OCI-LY7 (cell line): ENCODE measurements at regions not wholly inside any gene's neighbourhood (a gene's known extent, or its start where the extent isn't known, plus 50 kb on each side); places are given as distances from the start of the nearest gene placed in this dataset.

Source experiments
- EZH2phosphoT487 ChIP-seq: fragments of 200-600 bp; sonication (generic); IDR thresholded peaks from 2 replicates; pipeline ENCODE4 v1.6.1; 2018; ENCODE audit warnings: low read depth, borderline replicate concordance, mild to moderate bottlenecking, mixed run types, antibody characterized with exemption, low read length, moderate library complexity, mixed read lengths
- TF ChIP-seq, protein P1 (sequence below): fragments of 200-600 bp; sonication (generic); conservative IDR thresholded peaks from 2 replicates; pipeline ENCODE4 v1.5.1; 2014; ENCODE audit warnings: mild to moderate bottlenecking, antibody characterized with exemption, low read length, moderate library complexity, mixed read lengths

DNA sequence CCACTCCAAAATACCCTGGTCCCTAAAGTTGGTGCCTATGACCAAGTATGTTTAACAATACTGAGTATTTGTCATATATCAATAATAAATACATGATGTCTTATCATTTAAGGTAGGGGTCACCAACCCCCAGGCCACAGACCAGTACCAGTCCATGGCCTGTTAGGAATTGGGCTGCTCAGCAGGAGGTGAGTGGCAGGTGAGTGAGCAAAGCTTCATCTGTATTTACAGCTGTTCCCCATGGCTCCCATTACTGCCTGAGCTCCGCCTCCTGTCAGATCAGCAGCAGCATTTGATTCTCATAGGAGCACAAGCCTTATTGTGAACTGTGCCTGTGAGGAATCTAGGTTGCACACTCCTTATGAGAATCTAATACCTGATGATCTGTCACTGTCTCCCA, 126.2 kb downstream of the HNRNPD start:
- TF ChIP-seq, protein P1, sequence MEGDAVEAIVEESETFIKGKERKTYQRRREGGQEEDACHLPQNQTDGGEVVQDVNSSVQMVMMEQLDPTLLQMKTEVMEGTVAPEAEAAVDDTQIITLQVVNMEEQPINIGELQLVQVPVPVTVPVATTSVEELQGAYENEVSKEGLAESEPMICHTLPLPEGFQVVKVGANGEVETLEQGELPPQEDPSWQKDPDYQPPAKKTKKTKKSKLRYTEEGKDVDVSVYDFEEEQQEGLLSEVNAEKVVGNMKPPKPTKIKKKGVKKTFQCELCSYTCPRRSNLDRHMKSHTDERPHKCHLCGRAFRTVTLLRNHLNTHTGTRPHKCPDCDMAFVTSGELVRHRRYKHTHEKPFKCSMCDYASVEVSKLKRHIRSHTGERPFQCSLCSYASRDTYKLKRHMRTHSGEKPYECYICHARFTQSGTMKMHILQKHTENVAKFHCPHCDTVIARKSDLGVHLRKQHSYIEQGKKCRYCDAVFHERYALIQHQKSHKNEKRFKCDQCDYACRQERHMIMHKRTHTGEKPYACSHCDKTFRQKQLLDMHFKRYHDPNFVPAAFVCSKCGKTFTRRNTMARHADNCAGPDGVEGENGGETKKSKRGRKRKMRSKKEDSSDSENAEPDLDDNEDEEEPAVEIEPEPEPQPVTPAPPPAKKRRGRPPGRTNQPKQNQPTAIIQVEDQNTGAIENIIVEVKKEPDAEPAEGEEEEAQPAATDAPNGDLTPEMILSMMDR, result 0 out of 2 replicates have a peak, but pooled peaks have one; percentile 12
- no peak for TF ChIP-seq EZH2phosphoT487
